SK-N-SH (cell line): ENCODE measurements at regions not wholly inside any gene's neighbourhood (a gene's known extent, or its start where the extent isn't known, plus 50 kb on each side); places are given as distances from the start of the nearest gene placed in this dataset.

Source experiments
- CTCF ChIA-PET: fragments of 300-600, 350-600 bp; formaldehyde crosslinking; extraction: SDS; loops from one replicate; lab custom pipeline; 2021; lab: Yijun Ruan, JAX
- POLR2A ChIA-PET: fragments of 350-600 bp; sonication (Branson Sonifier 250); formaldehyde crosslinking; extraction: SDS; loops from one replicate; lab custom pipeline; 2020; ENCODE audit warnings: antibody characterized with exemption, inconsistent platforms; lab: Yijun Ruan, JAX
- DNase-seq: peaks from one replicate; pipeline ENCODE4 v3.0.0; 2012
- H2AFZ ChIP-seq: fragments of 200-600 bp; sonication (generic); 2 replicates; pipeline ENCODE4 v1.8.1; 2016; ENCODE audit warnings: antibody characterized with exemption, mild to moderate bottlenecking, low read depth
- H3F3A ChIP-seq: fragments of 200-600 bp; sonication (generic); replicated peaks from 2 replicates; pipeline ENCODE3; 2016; ENCODE audit warnings: antibody characterized with exemption, mild to moderate bottlenecking; ENCODE audit not compliant: insufficient read depth
- H3K27ac ChIP-seq, 2 experiments: fragments of 200-500 bp in 1 of 2; fragments of 200-600 bp in 1 of 2; sonication (Bioruptor generic) in 1 of 2; sonication (generic), shearing (Covaris generic) in 1 of 2; 2 replicates each; pipeline versions ENCODE4 v1.5.1 to v1.6.1; 2014 to 2016; ENCODE audit warnings: low read depth in 2 of 2, inconsistent platforms in 1 of 2, low read length in 1 of 2, mild to moderate bottlenecking in 1 of 2, mixed read lengths in 1 of 2
- H3K27me3 ChIP-seq: fragments of 200-600 bp; sonication (generic), shearing (Covaris generic); 2 replicates; pipeline ENCODE4 v1.6.1; 2016; ENCODE audit warnings: mixed run types; ENCODE audit not compliant: insufficient read depth
- H3K36me3 ChIP-seq, 2 experiments: fragments of 200-500 bp in 1 of 2; fragments of 200-600 bp in 1 of 2; sonication (Bioruptor generic) in 1 of 2; sonication (generic) in 1 of 2; replicated peaks in 1 of 2; 2 replicates each; pipeline versions ENCODE3 to v1.5.1; 2014 to 2016; ENCODE audit warnings: low read length in 1 of 2, mild to moderate bottlenecking in 1 of 2; ENCODE audit not compliant: insufficient read depth in 2 of 2, control insufficient read depth in 1 of 2
- H3K4me1 ChIP-seq, 2 experiments: fragments of 200-500 bp in 1 of 2; fragments of 200-600 bp in 1 of 2; sonication (Bioruptor generic) in 1 of 2; sonication (generic), shearing (Covaris generic) in 1 of 2; 2 replicates each; pipeline versions ENCODE4 v1.5.1 to v1.6.1; 2014 to 2016; ENCODE audit warnings: low read depth in 1 of 2, low read length in 1 of 2, mixed run types in 1 of 2; ENCODE audit not compliant: insufficient read depth in 2 of 2, control insufficient read depth in 1 of 2
- H3K4me2 ChIP-seq: fragments of 200-600 bp; sonication (generic), shearing (Covaris generic); 2 replicates; pipeline ENCODE4 v1.6.1; 2017; ENCODE audit warnings: mixed run types
- H3K4me3 ChIP-seq, 2 experiments: fragments of 200-500 bp in 1 of 2; fragments of 200-600 bp in 1 of 2; sonication (Bioruptor generic) in 1 of 2; sonication (generic), shearing (Covaris generic) in 1 of 2; 2 replicates each; pipeline versions ENCODE4 v1.5.1 to v1.8.1; 2014 to 2016; ENCODE audit warnings: low read depth in 2 of 2, inconsistent platforms in 1 of 2, low read length in 1 of 2, mild to moderate bottlenecking in 1 of 2, mixed read lengths in 1 of 2, moderate library complexity in 1 of 2
- H3K79me2 ChIP-seq: fragments of 200-600 bp; sonication (generic); 2 replicates; pipeline ENCODE4 v1.8.1; 2017; ENCODE audit warnings: mild to moderate bottlenecking; ENCODE audit not compliant: insufficient read depth
- H3K9ac ChIP-seq: fragments of 200-600 bp; sonication (generic); 2 replicates; pipeline ENCODE4 v1.6.1; 2017; ENCODE audit warnings: mixed run types
- H3K9me2 ChIP-seq: fragments of 200-600 bp; sonication (generic); 2 replicates; pipeline ENCODE4 v1.6.1; 2017; ENCODE audit warnings: mixed run types
- H3K9me3 ChIP-seq: fragments of 200-600 bp; sonication (generic); 2 replicates; pipeline ENCODE4 v1.6.1; 2017; ENCODE audit warnings: mixed run types, mild to moderate bottlenecking, moderate library complexity
- H4K20me1 ChIP-seq: fragments of 200-600 bp; sonication (generic); 2 replicates; pipeline ENCODE4 v1.6.1; 2017; ENCODE audit warnings: mild to moderate bottlenecking, mixed run types; ENCODE audit not compliant: insufficient read depth
- CHD2 ChIP-seq: fragments of 150-350 bp; IDR thresholded peaks from 2 replicates; pipeline ENCODE4 v1.6.1; 2018; ENCODE audit warnings: low read length; ENCODE audit not compliant: partially characterized antibody
- ELF1 ChIP-seq: IDR thresholded peaks from 2 replicates; pipeline ENCODE4 v1.4.0; 2012
- EP300 ChIP-seq, 2 experiments: IDR thresholded peaks; 2 replicates each; pipeline versions ENCODE4 v1.4.0 to v1.6.1; 2012; ENCODE audit warnings: borderline replicate concordance in 1 of 2, low read depth in 1 of 2, low read length in 1 of 2
- EZH2phosphoT487 ChIP-seq: fragments of 200-600 bp; sonication (generic); IDR thresholded peaks from 2 replicates; pipeline ENCODE4 v1.6.1; 2017; ENCODE audit warnings: low read depth, mixed run types, mild to moderate bottlenecking, antibody characterized with exemption, moderate library complexity, borderline replicate concordance
- FOSL2 ChIP-seq: IDR thresholded peaks from 2 replicates; pipeline ENCODE4 v1.4.0; 2012; ENCODE audit warnings: low read depth, mild to moderate bottlenecking, moderate library complexity, borderline replicate concordance
- FOXJ3 ChIP-seq: sonication (generic); formaldehyde crosslinking; IDR thresholded peaks from 2 replicates; pipeline ENCODE4 v1.5.1; 2020; ENCODE audit warnings: mild to moderate bottlenecking, missing genetic modification reagents
- FOXM1 ChIP-seq: IDR thresholded peaks from 2 replicates; pipeline ENCODE4 v1.4.0; 2012; ENCODE audit warnings: low read depth, mild to moderate bottlenecking
- GATA2 ChIP-seq: sonication (generic); formaldehyde crosslinking; IDR thresholded peaks from 2 replicates; pipeline ENCODE4 v1.5.0; 2020; ENCODE audit warnings: mild to moderate bottlenecking, missing genetic modification reagents
- MEF2A ChIP-seq: IDR thresholded peaks from 2 replicates; pipeline ENCODE4 v1.4.0; 2012; ENCODE audit warnings: low read depth, borderline replicate concordance
- NRF1 ChIP-seq: IDR thresholded peaks from 2 replicates; pipeline ENCODE4 v1.6.1; 2012; ENCODE audit warnings: low read depth, mild to moderate bottlenecking, low read length
- RFX5 ChIP-seq: IDR thresholded peaks from 2 replicates; pipeline ENCODE4 v1.6.1; 2012; ENCODE audit warnings: mild to moderate bottlenecking, improper control_type of control experiment, low read length
- SIN3A ChIP-seq: IDR thresholded peaks from 2 replicates; pipeline ENCODE4 v1.6.1; 2012; ENCODE audit warnings: low read depth, mild to moderate bottlenecking, low read length, moderate library complexity, borderline replicate concordance
- SMC3 ChIP-seq: IDR thresholded peaks from 2 replicates; pipeline ENCODE4 v1.6.1; 2012; ENCODE audit warnings: low read depth, low read length, improper control_type of control experiment
- TCF12 ChIP-seq: IDR thresholded peaks from 2 replicates; pipeline ENCODE4 v1.4.0; 2012
- WGBS: methylation state at CpG from one replicate; pipeline ENCODE4 v1.1.6; 2017; ENCODE audit warnings: low lambda C conversion rate; 5-methylcytosine and 5-hydroxymethylcytosine counted together
- TF ChIP-seq, protein P1 (sequence below): IDR thresholded peaks from 2 replicates; pipeline ENCODE4 v1.4.0; 2012; ENCODE audit warnings: low read depth, borderline replicate concordance
- TF ChIP-seq, protein P2 (sequence below): IDR thresholded peaks from 2 replicates; pipeline ENCODE4; 2012
- TF ChIP-seq, protein P3 (sequence below): IDR thresholded peaks from 2 replicates; pipeline ENCODE4 v1.4.0; 2012; ENCODE audit warnings: low read depth, borderline replicate concordance
- TF ChIP-seq, protein P4 (sequence below): IDR thresholded peaks from 2 replicates; pipeline ENCODE4 v1.4.0; 2012; ENCODE audit warnings: low read depth
- TF ChIP-seq, protein P5 (sequence below): fragments of 150-350 bp; IDR thresholded peaks from 2 replicates; pipeline ENCODE4 v1.6.1; 2017; ENCODE audit warnings: antibody characterized with exemption, low read length, low read depth, borderline replicate concordance
- TF ChIP-seq, protein P6 (sequence below): IDR thresholded peaks from 2 replicates; pipeline ENCODE4 v1.6.1; 2012; ENCODE audit warnings: mild to moderate bottlenecking, low read depth, low read length, moderate library complexity

DNA sequence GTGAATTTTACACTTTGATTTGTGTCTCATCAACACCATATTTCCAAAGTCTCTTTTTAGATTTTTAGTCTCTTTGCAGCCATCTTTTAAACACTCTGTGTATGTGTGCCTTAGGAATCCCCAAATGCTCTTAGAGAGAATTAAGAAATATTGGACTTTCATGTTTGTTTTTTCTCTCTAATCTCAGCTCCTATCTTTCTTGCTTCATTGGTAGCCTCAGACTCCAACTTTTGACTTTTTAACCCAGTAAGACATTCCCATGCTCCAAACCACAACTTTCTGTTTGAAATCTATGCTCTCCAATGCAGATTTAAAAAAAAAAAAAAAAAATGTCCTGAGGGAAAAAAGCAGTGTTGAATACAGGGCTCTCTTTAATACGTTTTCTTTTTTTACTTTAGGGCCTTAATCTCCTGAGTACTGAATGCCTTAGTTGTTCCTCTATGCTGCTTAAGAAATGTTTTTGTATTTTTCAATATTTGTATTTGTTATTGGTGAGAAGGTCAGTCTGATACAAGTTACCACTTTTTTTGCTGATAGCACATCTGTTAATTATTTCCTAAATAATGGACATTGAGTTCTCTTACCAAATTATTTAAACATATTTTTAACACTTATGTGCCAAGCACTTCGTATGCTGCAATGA is 489.9 kb downstream of the NXPH1 start:
- Histone ChIP-seq H4K20me1 (no peaks in the 10 kb centered on the region), H3K4me1 (no peaks in the 10 kb centered on the region), H3K9ac (no peak overlapping the region), H3K79me2 (no peaks in the 10 kb centered on the region), H3K4me3 (no peak overlapping the region), H3K27ac (no peak overlapping the region), H3K9me3 (no peaks in the 10 kb centered on the region; the same call in 1 of the 2 replicates), H3K4me2 (no peak overlapping the region), H2AFZ (no peak overlapping the region), H3K9me2 (no peaks in the 10 kb centered on the region; the same call in 1 of the 2 replicates), H3K36me3 (no peaks in the 10 kb centered on the region), H3F3A (no peaks in the 10 kb centered on the region), H3K27me3 (no peaks in the 10 kb centered on the region)
- WGBS = 11% methylated on average over 2 of the region's 2 CpGs
- POLR2A ChIA-PET = no interaction called here
- CTCF ChIA-PET = interaction anchor here (0.6 kb wide), 1 partner anchor 60 kb away, joined by 3 read pairs; no protein-coding TSS in a partner anchor
- no peak for DNase-seq
- no peak for TF ChIP-seq CHD2
- TF ChIP-seq FOXM1 = no peak
- TF ChIP-seq FOSL2 = no peak
- TF ChIP-seq MEF2A = no peak
- TF ChIP-seq, protein P1, sequence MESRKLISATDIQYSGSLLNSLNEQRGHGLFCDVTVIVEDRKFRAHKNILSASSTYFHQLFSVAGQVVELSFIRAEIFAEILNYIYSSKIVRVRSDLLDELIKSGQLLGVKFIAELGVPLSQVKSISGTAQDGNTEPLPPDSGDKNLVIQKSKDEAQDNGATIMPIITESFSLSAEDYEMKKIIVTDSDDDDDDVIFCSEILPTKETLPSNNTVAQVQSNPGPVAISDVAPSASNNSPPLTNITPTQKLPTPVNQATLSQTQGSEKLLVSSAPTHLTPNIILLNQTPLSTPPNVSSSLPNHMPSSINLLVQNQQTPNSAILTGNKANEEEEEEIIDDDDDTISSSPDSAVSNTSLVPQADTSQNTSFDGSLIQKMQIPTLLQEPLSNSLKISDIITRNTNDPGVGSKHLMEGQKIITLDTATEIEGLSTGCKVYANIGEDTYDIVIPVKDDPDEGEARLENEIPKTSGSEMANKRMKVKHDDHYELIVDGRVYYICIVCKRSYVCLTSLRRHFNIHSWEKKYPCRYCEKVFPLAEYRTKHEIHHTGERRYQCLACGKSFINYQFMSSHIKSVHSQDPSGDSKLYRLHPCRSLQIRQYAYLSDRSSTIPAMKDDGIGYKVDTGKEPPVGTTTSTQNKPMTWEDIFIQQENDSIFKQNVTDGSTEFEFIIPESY = no peak
- TF ChIP-seq EP300 (IDR thresholded peaks at IDR 0.05; ENCODE audit: borderline replicate concordance in 1 of 2, low read depth in 1 of 2, low read length in 1 of 2) = no peak
- no peak for TF ChIP-seq SIN3A
- TF ChIP-seq, protein P2, sequence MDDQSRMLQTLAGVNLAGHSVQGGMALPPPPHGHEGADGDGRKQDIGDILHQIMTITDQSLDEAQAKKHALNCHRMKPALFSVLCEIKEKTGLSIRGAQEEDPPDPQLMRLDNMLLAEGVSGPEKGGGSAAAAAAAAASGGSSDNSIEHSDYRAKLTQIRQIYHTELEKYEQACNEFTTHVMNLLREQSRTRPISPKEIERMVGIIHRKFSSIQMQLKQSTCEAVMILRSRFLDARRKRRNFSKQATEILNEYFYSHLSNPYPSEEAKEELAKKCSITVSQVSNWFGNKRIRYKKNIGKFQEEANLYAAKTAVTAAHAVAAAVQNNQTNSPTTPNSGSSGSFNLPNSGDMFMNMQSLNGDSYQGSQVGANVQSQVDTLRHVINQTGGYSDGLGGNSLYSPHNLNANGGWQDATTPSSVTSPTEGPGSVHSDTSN = no peak
- TF ChIP-seq, protein P3, sequence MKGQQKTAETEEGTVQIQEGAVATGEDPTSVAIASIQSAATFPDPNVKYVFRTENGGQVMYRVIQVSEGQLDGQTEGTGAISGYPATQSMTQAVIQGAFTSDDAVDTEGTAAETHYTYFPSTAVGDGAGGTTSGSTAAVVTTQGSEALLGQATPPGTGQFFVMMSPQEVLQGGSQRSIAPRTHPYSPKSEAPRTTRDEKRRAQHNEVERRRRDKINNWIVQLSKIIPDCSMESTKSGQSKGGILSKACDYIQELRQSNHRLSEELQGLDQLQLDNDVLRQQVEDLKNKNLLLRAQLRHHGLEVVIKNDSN = no peak
- TF ChIP-seq ELF1 = no peak
- TF ChIP-seq, protein P4, sequence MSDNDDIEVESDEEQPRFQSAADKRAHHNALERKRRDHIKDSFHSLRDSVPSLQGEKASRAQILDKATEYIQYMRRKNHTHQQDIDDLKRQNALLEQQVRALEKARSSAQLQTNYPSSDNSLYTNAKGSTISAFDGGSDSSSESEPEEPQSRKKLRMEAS = no peak
- TF ChIP-seq, protein P5, sequence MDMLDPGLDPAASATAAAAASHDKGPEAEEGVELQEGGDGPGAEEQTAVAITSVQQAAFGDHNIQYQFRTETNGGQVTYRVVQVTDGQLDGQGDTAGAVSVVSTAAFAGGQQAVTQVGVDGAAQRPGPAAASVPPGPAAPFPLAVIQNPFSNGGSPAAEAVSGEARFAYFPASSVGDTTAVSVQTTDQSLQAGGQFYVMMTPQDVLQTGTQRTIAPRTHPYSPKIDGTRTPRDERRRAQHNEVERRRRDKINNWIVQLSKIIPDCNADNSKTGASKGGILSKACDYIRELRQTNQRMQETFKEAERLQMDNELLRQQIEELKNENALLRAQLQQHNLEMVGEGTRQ = no peak
- no peak for TF ChIP-seq GATA2 (CRISPR knock-in tag)
- no peak for TF ChIP-seq EZH2phosphoT487
- no peak for TF ChIP-seq TCF12
- TF ChIP-seq SMC3 = no peak
- TF ChIP-seq RFX5 = no peak
- TF ChIP-seq, protein P6, sequence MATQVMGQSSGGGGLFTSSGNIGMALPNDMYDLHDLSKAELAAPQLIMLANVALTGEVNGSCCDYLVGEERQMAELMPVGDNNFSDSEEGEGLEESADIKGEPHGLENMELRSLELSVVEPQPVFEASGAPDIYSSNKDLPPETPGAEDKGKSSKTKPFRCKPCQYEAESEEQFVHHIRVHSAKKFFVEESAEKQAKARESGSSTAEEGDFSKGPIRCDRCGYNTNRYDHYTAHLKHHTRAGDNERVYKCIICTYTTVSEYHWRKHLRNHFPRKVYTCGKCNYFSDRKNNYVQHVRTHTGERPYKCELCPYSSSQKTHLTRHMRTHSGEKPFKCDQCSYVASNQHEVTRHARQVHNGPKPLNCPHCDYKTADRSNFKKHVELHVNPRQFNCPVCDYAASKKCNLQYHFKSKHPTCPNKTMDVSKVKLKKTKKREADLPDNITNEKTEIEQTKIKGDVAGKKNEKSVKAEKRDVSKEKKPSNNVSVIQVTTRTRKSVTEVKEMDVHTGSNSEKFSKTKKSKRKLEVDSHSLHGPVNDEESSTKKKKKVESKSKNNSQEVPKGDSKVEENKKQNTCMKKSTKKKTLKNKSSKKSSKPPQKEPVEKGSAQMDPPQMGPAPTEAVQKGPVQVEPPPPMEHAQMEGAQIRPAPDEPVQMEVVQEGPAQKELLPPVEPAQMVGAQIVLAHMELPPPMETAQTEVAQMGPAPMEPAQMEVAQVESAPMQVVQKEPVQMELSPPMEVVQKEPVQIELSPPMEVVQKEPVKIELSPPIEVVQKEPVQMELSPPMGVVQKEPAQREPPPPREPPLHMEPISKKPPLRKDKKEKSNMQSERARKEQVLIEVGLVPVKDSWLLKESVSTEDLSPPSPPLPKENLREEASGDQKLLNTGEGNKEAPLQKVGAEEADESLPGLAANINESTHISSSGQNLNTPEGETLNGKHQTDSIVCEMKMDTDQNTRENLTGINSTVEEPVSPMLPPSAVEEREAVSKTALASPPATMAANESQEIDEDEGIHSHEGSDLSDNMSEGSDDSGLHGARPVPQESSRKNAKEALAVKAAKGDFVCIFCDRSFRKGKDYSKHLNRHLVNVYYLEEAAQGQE = no peak
- no peak for TF ChIP-seq NRF1
- TF ChIP-seq FOXJ3 = no peak
